HT-29 (cell line): ENCODE measurements at regions not wholly inside any gene's neighbourhood (a gene's known extent, or its start where the extent isn't known, plus 50 kb on each side); places are given as distances from the start of the nearest gene placed in this dataset. TPM values are rescaled to one million over a fixed set of nuclear protein-coding genes. Genes with fewer than 3 reads are reported as not detected.

Experiments used
- DNase-seq: peaks from one replicate; pipeline ENCODE4 v3.0.0-alpha.2; 2015; ENCODE audit warnings: low spot score
- small RNA-seq: library from RNA; depleted of rRNA; stranded (forward); fragments of <200 nt; gene quantifications from one replicate; pipeline ENCODE3, GENCODE V24; 2014

- no peak for DNase-seq
These were observed 50.0 kb upstream of the TNRC6C start for GRCh38 chr17:77908501-77908900.

Small RNA genes lying in the stretch of these regions (small RNA-seq; reads per million reads assigned to genes)
- not detected for gene MIR4316
- not detected for gene RF00019
